Vagina (tissue), 2 donors: ENCODE measurements at regions not wholly inside any gene's neighbourhood (a gene's known extent, or its start where the extent isn't known, plus 50 kb on each side); places are given as distances from the start of the nearest gene placed in this dataset.

Experiments used
- CTCF ChIP-seq, 3 experiments: fragments of 450-650 bp in 2 of 3; fragments of 200-600 bp in 1 of 3; sonication (generic) in 1 of 3; IDR thresholded peaks; one replicate each; pipeline ENCODE4 v1.5.1; 2017 to 2019; ENCODE audit warnings: antibody characterized with exemption in 3 of 3, mild to moderate bottlenecking in 2 of 3, moderate library complexity in 2 of 3
- POLR2A ChIP-seq, 2 donors: fragments of 450-650 bp; IDR thresholded peaks; one replicate each; pipeline ENCODE4 v1.6.1; 2017; ENCODE audit warnings: antibody characterized with exemption in 2 of 2, mild to moderate bottlenecking in 2 of 2, moderate library complexity in 2 of 2
- POLR2AphosphoS5 ChIP-seq, 2 donors: sonication (generic); formaldehyde crosslinking; IDR thresholded peaks; one replicate each; pipeline ENCODE4 v1.9.0; 2017; ENCODE audit warnings: antibody characterized with exemption in 2 of 2, mild to moderate bottlenecking in 2 of 2, low read depth in 1 of 2; ENCODE audit not compliant: insufficient read depth in 1 of 2

- TF ChIP-seq CTCF (IDR thresholded peaks at IDR 0.05) (no peak), POLR2A (IDR thresholded peaks at IDR 0.05) (no peak), POLR2AphosphoS5 (IDR thresholded peaks at IDR 0.05; ENCODE audit: insufficient read depth in 1 of 2, low read depth in 1 of 2) (no peak)
Measured at GRCh38 chr14:36452860-36453259, 67.2 kb downstream of the NKX2-1 start.
